GM21576 (cell line): ENCODE measurements at regions not wholly inside any gene's neighbourhood (a gene's known extent, or its start where the extent isn't known, plus 50 kb on each side); places are given as distances from the start of the nearest gene placed in this dataset.
A peak's percentile ranks its signal among the peaks of the same experiment; 100 is the strongest.
"Not testable (repeated sequence)": the region's sequence is repeated elsewhere in the genome, so short reads cannot be mapped to it uniquely, and the experiment has no call there.

Source experiments
- ATAC-seq: cut with Tn5 transposase; IDR thresholded peaks from one replicate; pipeline ENCODE4 v1.9.1; 2021; ENCODE audit warnings: mild to moderate bottlenecking, moderate library complexity; ENCODE audit not compliant: unreplicated experiment

- ATAC-seq: no peak
These were observed 99.3 kb upstream of the CITED2 start for GRCh38 chr6:139473731-139474130.

GRCh38 chr6:139473231-139473701 is 98.8 kb upstream of the CITED2 start:
- no peak for ATAC-seq

GRCh38 chr6:139472351-139473015 is 98.0 kb upstream of the CITED2 start:
- no peak for ATAC-seq

- no peak for ATAC-seq
These were observed 96.5 kb upstream of the CITED2 start for GRCh38 chr6:139470997-139471396.

GRCh38 chr6:139468178-139468819 is 93.9 kb upstream of the CITED2 start:
- ATAC-seq: no peak

GRCh38 chr6:139457476-139457875 is 83.0 kb upstream of the CITED2 start:
- no peak for ATAC-seq

GRCh38 chr6:139452148-139452876 is 77.9 kb upstream of the CITED2 start:
- no peak for ATAC-seq

- ATAC-seq: no peak
These were observed 75.2 kb upstream of the CITED2 start for GRCh38 chr6:139449611-139450000.

- no peak for ATAC-seq
These were observed 74.7 kb upstream of the CITED2 start for GRCh38 chr6:139448998-139449610.

- peak; percentile 93 for ATAC-seq
These were observed 73.7 kb upstream of the CITED2 start for GRCh38 chr6:139448051-139448649.

- ATAC-seq: no peak
These were observed 73.2 kb upstream of the CITED2 start for GRCh38 chr6:139447656-139447975.

- no peak for ATAC-seq
These were observed 72.6 kb upstream of the CITED2 start for GRCh38 chr6:139446768-139447655.

- ATAC-seq: no peak
These were observed 71.8 kb upstream of the CITED2 start for GRCh38 chr6:139446138-139446715.

GRCh38 chr6:139444273-139444787 is 69.9 kb upstream of the CITED2 start:
- not testable (repeated sequence) for ATAC-seq

GRCh38 chr6:139443231-139444112 is 69.0 kb upstream of the CITED2 start:
- no peak for ATAC-seq

GRCh38 chr6:139442188-139442671 is 67.8 kb upstream of the CITED2 start:
- no peak for ATAC-seq

GRCh38 chr6:139439349-139439748 is 64.9 kb upstream of the CITED2 start:
- no peak for ATAC-seq

GRCh38 chr6:139438775-139439174 is 64.3 kb upstream of the CITED2 start:
- no peak for ATAC-seq

GRCh38 chr6:139436957-139437348 is 62.5 kb upstream of the CITED2 start:
- no peak for ATAC-seq
